ENCODE measurements at regions not wholly inside any gene's neighbourhood (a gene's known extent, or its start where the extent isn't known, plus 50 kb on each side); places are given as distances from the start of the nearest gene placed in this dataset.
"Not testable (repeated sequence)": the region's sequence is repeated elsewhere in the genome, so short reads cannot be mapped to it uniquely, and the experiment has no call there.

- DNase-seq (ENCODE audit: low spot score): no peak
These were observed 1753.5 kb downstream of the EFNA5 start for GRCh38 chr5:105917189-105917588.

- no peak for DNase-seq (ENCODE audit: low spot score)
These were observed 1763.7 kb downstream of the EFNA5 start for GRCh38 chr5:105907016-105907415.

GRCh38 chr5:105905392-105905791 lies 1765.3 kb downstream of the EFNA5 start:
- no peak for DNase-seq (ENCODE audit: low spot score)

- DNase-seq (ENCODE audit: low spot score): no peak
These were observed 1767.7 kb downstream of the EFNA5 start for GRCh38 chr5:105903069-105903468.

- no peak for DNase-seq (ENCODE audit: low spot score)
These were observed 1771.0 kb downstream of the EFNA5 start for GRCh38 chr5:105899726-105900125.

GRCh38 chr5:105898183-105898582 lies 1772.6 kb downstream of the EFNA5 start:
- no peak for DNase-seq (ENCODE audit: low spot score)

- DNase-seq (ENCODE audit: low spot score): no peak
These were observed 1785.5 kb downstream of the EFNA5 start for GRCh38 chr5:105885266-105885665.

GRCh38 chr5:105882956-105883481 lies 1787.7 kb downstream of the EFNA5 start:
- no peak for DNase-seq (ENCODE audit: low spot score)

- DNase-seq (ENCODE audit: low spot score): no peak
These were observed 1792.3 kb downstream of the EFNA5 start for GRCh38 chr5:105878402-105878801.

GRCh38 chr5:105877592-105877991 lies 1793.1 kb downstream of the EFNA5 start:
- DNase-seq (ENCODE audit: low spot score): no peak

GRCh38 chr5:105874316-105874715 lies 1796.4 kb downstream of the EFNA5 start:
- no peak for DNase-seq (ENCODE audit: low spot score)

GRCh38 chr5:105872569-105873270 lies 1798.0 kb downstream of the EFNA5 start:
- no peak for DNase-seq (ENCODE audit: low spot score)

GRCh38 chr5:105868038-105868780 lies 1802.5 kb downstream of the EFNA5 start:
- DNase-seq (ENCODE audit: low spot score): no peak

- DNase-seq (ENCODE audit: low spot score): no peak
These were observed 1804.9 kb downstream of the EFNA5 start for GRCh38 chr5:105865834-105866233.

GRCh38 chr5:105859350-105859749 lies 1811.4 kb downstream of the EFNA5 start:
- not testable (repeated sequence) for DNase-seq (ENCODE audit: low spot score)

GRCh38 chr5:105849701-105850100 lies 1821.0 kb downstream of the EFNA5 start:
- no peak for DNase-seq (ENCODE audit: low spot score)

- no peak for DNase-seq (ENCODE audit: low spot score)
These were observed 1829.9 kb downstream of the EFNA5 start for GRCh38 chr5:105840800-105841199.

GRCh38 chr5:105836887-105837286 lies 1833.8 kb downstream of the EFNA5 start:
- no peak for DNase-seq (ENCODE audit: low spot score)

- no peak for DNase-seq (ENCODE audit: low spot score)
These were observed 1834.5 kb downstream of the EFNA5 start for GRCh38 chr5:105836268-105836667.

GRCh38 chr5:105828821-105829220 lies 1841.9 kb downstream of the EFNA5 start:
- no peak for DNase-seq (ENCODE audit: low spot score)

- DNase-seq (ENCODE audit: low spot score): no peak
These were observed 1848.9 kb downstream of the EFNA5 start for GRCh38 chr5:105821800-105822199.

- no peak for DNase-seq (ENCODE audit: low spot score)
These were observed 1852.8 kb downstream of the EFNA5 start for GRCh38 chr5:105817914-105818313.

GRCh38 chr5:105817416-105817815 lies 1853.3 kb downstream of the EFNA5 start:
- DNase-seq (ENCODE audit: low spot score): no peak
